Tibial artery (tissue), 4 donors: ENCODE measurements at regions not wholly inside any gene's neighbourhood (a gene's known extent, or its start where the extent isn't known, plus 50 kb on each side); places are given as distances from the start of the nearest gene placed in this dataset.

Experiments
- DNase-seq, 2 donors: peaks; one replicate each; pipeline ENCODE4 v3.0.0-alpha.2; 2019
- H3K27ac ChIP-seq, 2 donors: fragments of 200-600 bp; sonication (generic) in 1 of 2; 1 replicate in 1 of 2; 2 replicates in 1 of 2; pipeline ENCODE4 v1.5.1; 2018 to 2019; ENCODE audit warnings: mild to moderate bottlenecking in 1 of 2
- H3K27me3 ChIP-seq, 2 donors: fragments of 200-600 bp; sonication (generic) in 1 of 2; one replicate each; pipeline versions ENCODE4 v1.5.1 to v1.6.0; 2016 to 2019
- H3K36me3 ChIP-seq, 3 donors: fragments of 200-600 bp; sonication (generic) in 2 of 3; one replicate each; pipeline ENCODE4 v1.5.1; 2016 to 2019; ENCODE audit warnings: mild to moderate bottlenecking in 2 of 3
- H3K4me1 ChIP-seq, 4 donors: fragments of 200-600 bp; sonication (generic) in 2 of 4; 1 replicate in 3 of 4; 2 replicates in 1 of 4; pipeline ENCODE4 v1.5.1; 2016 to 2019
- H3K4me3 ChIP-seq, 2 donors: fragments of 200-600 bp; sonication (generic) in 1 of 2; 1 replicate in 1 of 2; 2 replicates in 1 of 2; pipeline ENCODE4 v1.5.1; 2018 to 2019; ENCODE audit warnings: mild to moderate bottlenecking in 2 of 2
- H3K9me3 ChIP-seq, 3 donors: fragments of 200-600 bp; sonication (generic) in 1 of 3; one replicate each; pipeline ENCODE4 v1.5.1; 2016 to 2019
- CTCF ChIP-seq, 2 experiments: fragments of 200-600 bp in 1 of 2; fragments of 450-650 bp in 1 of 2; IDR thresholded peaks; one replicate each; pipeline ENCODE4 v1.5.1; 2017 to 2019; ENCODE audit warnings: antibody characterized with exemption in 2 of 2, mild to moderate bottlenecking in 1 of 2, moderate library complexity in 1 of 2
- intact Hi-C: fragments of 100-400 bp; cut with DNase I; formaldehyde crosslinking; loops from one replicate; pipeline ENCODE4 v1.15.0; 2023; ENCODE audit warnings: low total_unique reads

DNA sequence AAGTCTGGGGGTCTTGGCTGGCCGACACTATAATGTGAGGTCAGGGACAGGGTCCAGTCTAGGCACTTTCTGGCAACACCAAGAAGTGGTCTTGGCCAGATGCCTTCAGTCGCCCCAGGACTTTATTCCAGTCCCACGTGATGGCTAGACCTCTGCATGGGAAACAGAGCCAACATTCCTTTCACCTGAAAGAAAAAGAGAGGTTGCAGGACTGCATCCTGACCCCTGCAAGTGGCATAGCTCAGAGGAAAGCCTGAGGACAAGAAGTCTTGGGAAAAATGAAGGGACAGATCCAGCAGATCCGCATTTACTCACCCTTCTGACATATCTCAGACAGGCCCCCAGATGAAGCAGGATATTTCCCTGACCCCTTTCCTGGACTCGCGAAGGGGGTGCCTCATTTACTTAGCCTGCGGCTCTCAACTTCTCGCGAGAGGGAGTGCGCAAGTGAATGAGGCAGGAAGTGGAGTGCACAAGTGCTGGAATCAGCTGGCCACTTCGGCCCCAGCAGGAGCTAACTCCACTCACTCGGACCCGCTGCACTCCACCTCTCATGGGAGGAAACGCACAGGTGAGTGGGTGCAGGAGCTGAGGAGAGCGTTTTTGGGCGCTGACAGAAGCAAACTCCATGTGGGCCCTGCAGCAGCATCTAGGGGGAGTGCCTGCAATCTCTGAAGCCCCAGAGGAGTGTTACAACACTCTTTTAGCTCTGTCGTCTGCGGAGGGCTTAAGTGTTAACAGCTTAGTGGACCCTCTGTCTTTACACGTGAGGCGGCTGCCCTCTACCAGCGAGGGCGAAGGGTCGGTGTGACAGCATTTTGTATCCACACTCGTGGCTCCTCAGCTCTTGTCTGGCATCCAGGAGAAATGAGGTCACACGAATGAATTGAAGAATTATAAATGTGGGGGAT is 916.2 kb upstream of the GHITM start:
- Histone ChIP-seq H3K27ac (no peak overlapping the region), H3K36me3 (no peaks in the 10 kb centered on the region), H3K4me3 (no peak overlapping the region), H3K9me3 (no peaks in the 10 kb centered on the region), H3K4me1 (no peaks in the 10 kb centered on the region), H3K27me3 (no peaks in the 10 kb centered on the region)
- TF ChIP-seq CTCF (IDR thresholded peaks at IDR 0.05), result no peak
- intact Hi-C loops, result no loop called here
- no peak for DNase-seq

GRCh38 chr10:83225781-83226180 is 913.5 kb upstream of the GHITM start:
- no peak for TF ChIP-seq CTCF (IDR thresholded peaks at IDR 0.05)
- DNase-seq, result no peak
- Histone ChIP-seq H3K4me1 (no peaks in the 10 kb centered on the region), H3K27me3 (no peaks in the 10 kb centered on the region), H3K36me3 (no peaks in the 10 kb centered on the region), H3K4me3 (no peak overlapping the region), H3K9me3 (no peaks in the 10 kb centered on the region), H3K27ac (no peak overlapping the region)
- intact Hi-C loops, result no loop called here

DNA sequence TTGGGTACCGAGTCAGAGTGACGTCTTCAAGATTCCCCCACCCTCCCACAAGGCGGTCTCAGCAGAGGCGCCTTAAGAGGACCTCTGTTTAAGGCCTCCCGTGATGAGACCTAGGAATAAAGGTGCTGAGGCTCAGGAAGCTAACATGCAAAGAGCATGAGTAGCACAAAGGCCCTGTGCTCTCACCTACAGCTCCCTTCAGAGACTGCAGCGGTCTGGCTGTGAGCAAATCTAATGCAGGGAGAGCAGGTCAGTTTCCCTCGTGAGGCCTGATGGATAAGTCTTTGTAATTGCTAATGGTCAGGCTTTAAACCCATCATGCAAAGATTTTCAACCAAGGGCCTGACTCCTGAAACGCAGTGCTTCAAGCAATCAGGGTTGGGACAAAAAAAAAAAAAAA is 909.3 kb upstream of the GHITM start:
- Histone ChIP-seq H3K36me3 (no peaks in the 10 kb centered on the region), H3K9me3 (no peaks in the 10 kb centered on the region)
- intact Hi-C loops, result no loop called here

GRCh38 chr10:83233691-83234090 is 905.6 kb upstream of the GHITM start:
- no peaks in the 10 kb centered on the region for H3K9me3 ChIP-seq
- no peaks in the 10 kb centered on the region for H3K36me3 ChIP-seq
- H3K27me3 ChIP-seq, result no peaks in the 10 kb centered on the region
- no peak for DNase-seq
- intact Hi-C loops, result no loop called here
- no peak for TF ChIP-seq CTCF (IDR thresholded peaks at IDR 0.05)
- no peaks in the 10 kb centered on the region for H3K4me1 ChIP-seq
- no peak overlapping the region for H3K27ac ChIP-seq
- no peak overlapping the region for H3K4me3 ChIP-seq

More for the DNA sequence above, 909.3 kb upstream of the GHITM start:
- DNase-seq, result no peak
- no peak overlapping the region for H3K27ac ChIP-seq
- no peak for TF ChIP-seq CTCF (IDR thresholded peaks at IDR 0.05)
- H3K4me1 ChIP-seq, result no peaks in the 10 kb centered on the region
- no peak overlapping the region for H3K4me3 ChIP-seq
- no peaks in the 10 kb centered on the region for H3K27me3 ChIP-seq

DNA sequence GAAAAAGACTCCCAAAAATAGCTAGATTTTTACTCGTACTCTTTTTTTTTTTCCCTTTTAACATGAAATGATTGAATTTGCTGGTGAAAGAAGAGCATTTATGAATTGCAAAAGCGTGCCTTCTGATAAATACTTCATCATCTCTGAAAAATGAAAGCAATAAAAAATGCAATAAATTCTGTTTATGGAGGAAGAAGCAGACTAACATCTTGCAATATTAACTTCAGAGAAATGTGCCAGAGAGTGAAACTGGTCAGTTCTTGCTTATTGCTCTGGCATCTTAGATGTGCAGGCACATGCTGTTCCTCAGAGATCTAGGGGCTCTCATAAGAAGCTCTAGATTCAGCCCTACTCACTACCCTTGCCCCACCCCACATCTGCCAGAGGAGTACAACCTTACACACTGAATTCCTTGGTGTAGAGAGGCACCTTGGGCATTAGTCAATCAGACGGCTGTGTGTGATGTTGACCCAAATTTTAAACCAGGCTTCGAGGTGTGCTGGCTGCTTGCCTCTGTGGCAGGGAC is 891.1 kb upstream of the GHITM start:
- intact Hi-C loops, result no loop called here
- no peak for DNase-seq
- Histone ChIP-seq H3K36me3 (no peaks in the 10 kb centered on the region), H3K9me3 (peaks cover 0 to 10% (median 5%) of the 10 kb centered on the region in 3 donors), H3K27me3 (no peaks in the 10 kb centered on the region), H3K27ac (no peak overlapping the region), H3K4me3 (no peak overlapping the region), H3K4me1 (no peaks in the 10 kb centered on the region)
- no peak for TF ChIP-seq CTCF (IDR thresholded peaks at IDR 0.05)
